ENCODE measurements at regions not wholly inside any gene's neighbourhood (a gene's known extent, or its start where the extent isn't known, plus 50 kb on each side); places are given as distances from the start of the nearest gene placed in this dataset.

DNA sequence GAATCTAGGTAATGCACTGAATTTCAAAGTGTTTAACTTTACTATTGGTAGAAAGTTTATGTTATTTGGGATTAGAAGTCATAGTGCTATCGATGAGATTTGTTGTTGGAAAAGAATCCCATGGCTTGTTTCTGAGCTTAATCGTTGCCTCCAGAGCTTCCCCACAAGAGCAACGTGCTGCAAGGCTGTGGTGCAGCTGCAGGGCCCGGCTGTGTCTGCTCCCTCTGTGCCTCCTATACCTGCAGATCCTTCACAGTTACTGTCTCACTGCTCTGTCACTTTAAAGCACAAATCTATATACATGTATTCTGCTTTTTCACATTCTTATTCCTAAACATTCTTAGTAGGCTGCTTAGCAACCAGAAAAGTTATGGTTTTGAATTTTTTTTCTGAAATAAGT is 826.6 kb upstream of the COBL start:
- TF ChIP-seq, protein P1, sequence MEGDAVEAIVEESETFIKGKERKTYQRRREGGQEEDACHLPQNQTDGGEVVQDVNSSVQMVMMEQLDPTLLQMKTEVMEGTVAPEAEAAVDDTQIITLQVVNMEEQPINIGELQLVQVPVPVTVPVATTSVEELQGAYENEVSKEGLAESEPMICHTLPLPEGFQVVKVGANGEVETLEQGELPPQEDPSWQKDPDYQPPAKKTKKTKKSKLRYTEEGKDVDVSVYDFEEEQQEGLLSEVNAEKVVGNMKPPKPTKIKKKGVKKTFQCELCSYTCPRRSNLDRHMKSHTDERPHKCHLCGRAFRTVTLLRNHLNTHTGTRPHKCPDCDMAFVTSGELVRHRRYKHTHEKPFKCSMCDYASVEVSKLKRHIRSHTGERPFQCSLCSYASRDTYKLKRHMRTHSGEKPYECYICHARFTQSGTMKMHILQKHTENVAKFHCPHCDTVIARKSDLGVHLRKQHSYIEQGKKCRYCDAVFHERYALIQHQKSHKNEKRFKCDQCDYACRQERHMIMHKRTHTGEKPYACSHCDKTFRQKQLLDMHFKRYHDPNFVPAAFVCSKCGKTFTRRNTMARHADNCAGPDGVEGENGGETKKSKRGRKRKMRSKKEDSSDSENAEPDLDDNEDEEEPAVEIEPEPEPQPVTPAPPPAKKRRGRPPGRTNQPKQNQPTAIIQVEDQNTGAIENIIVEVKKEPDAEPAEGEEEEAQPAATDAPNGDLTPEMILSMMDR (IDR thresholded peaks at IDR 0.05), result no peak
- TF ChIP-seq POLR2AphosphoS5 (IDR thresholded peaks at IDR 0.05) (no peak), POLR2A (IDR thresholded peaks at IDR 0.05) (no peak)

Measured in breast epithelium (tissue), 3 donors.